Muscle of arm (tissue), 1 donor: ENCODE measurements at regions not wholly inside any gene's neighbourhood (a gene's known extent, or its start where the extent isn't known, plus 50 kb on each side); places are given as distances from the start of the nearest gene placed in this dataset.
"Not testable (repeated sequence)": the region's sequence is repeated elsewhere in the genome, so short reads cannot be mapped to it uniquely, and the experiment has no call there.

ENCODE experiments used
- DNase-seq: peaks from one replicate; pipeline ENCODE4 v3.0.0-alpha.2; 2013

- DNase-seq: no peak
Measured at GRCh38 chr1:224533517-224533916, 82.6 kb upstream of the CNIH3 start.

GRCh38 chr1:224534731-224535130 is 81.4 kb upstream of the CNIH3 start:
- no peak for DNase-seq

- no peak for DNase-seq
Measured at GRCh38 chr1:224535641-224536040, 80.5 kb upstream of the CNIH3 start.

GRCh38 chr1:224539971-224540370 is 76.1 kb upstream of the CNIH3 start:
- DNase-seq: no peak

GRCh38 chr1:224540535-224540934 is 75.6 kb upstream of the CNIH3 start:
- no peak for DNase-seq

GRCh38 chr1:224541072-224541790 is 74.9 kb upstream of the CNIH3 start:
- DNase-seq: no peak

GRCh38 chr1:224541901-224542630 is 74.1 kb upstream of the CNIH3 start:
- no peak for DNase-seq

- DNase-seq: no peak
Measured at GRCh38 chr1:224542783-224543440, 73.2 kb upstream of the CNIH3 start.

- DNase-seq: no peak
Measured at GRCh38 chr1:224543453-224543852, 72.7 kb upstream of the CNIH3 start.

- DNase-seq: no peak
Measured at GRCh38 chr1:224544346-224545110, 71.6 kb upstream of the CNIH3 start.

GRCh38 chr1:224545571-224545970 is 70.5 kb upstream of the CNIH3 start:
- DNase-seq: no peak

- no peak for DNase-seq
Measured at GRCh38 chr1:224548676-224549075, 67.4 kb upstream of the CNIH3 start.

- not testable (repeated sequence) for DNase-seq
Measured at GRCh38 chr1:224551189-224551588, 64.9 kb upstream of the CNIH3 start.

- DNase-seq: no peak
Measured at GRCh38 chr1:224554056-224554455, 62.1 kb upstream of the CNIH3 start.

GRCh38 chr1:224554620-224555259 is 61.4 kb upstream of the CNIH3 start:
- DNase-seq: no peak

GRCh38 chr1:224558904-224559303 is 57.2 kb upstream of the CNIH3 start:
- DNase-seq: no peak

- DNase-seq: no peak
Measured at GRCh38 chr1:224559981-224560728, 56.0 kb upstream of the CNIH3 start.

- not testable (repeated sequence) for DNase-seq
Measured at GRCh38 chr1:224562881-224563280, 53.2 kb upstream of the CNIH3 start.

- DNase-seq: no peak
Measured at GRCh38 chr1:224563666-224564065, 52.5 kb upstream of the CNIH3 start.

- DNase-seq: no peak
Measured at GRCh38 chr1:224564454-224565084, 51.5 kb upstream of the CNIH3 start.
